GM21447 (cell line): ENCODE measurements at regions not wholly inside any gene's neighbourhood (a gene's known extent, or its start where the extent isn't known, plus 50 kb on each side); places are given as distances from the start of the nearest gene placed in this dataset.

ENCODE experiments used
- ATAC-seq: cut with Tn5 transposase; IDR thresholded peaks from one replicate; pipeline ENCODE4 v1.9.1; 2021; ENCODE audit not compliant: unreplicated experiment

DNA sequence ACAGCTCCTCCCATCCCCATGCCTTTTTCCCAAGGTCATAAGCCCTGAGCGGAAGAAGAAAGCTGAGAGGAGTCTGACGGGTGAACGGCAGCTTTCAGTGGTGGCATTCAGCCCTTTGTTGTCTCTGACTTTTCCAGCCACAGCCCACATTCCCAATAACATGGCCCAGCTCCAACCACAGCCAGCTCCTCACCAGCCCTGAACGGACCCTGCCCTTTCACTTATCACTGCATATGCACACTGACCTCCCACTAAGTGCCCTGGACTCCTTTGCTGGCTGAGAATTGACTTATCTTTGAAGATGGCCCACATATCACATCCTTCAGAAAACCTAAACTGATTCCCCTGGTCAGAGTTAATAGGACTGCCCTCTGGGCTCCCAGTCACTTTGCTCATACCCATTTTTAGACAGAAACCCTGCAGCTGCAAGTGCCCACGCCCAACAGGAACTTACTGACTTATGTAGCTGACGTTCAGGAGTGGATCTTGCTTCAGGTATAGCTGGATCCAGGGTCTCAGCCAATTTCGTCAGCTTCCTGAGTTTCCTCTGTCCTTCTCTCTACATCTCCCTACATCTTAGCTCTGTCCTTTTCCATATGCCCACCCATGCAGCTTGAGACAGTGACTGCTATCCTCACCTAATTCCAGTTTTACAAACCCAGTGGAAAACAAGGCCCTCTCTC lies 348.5 kb upstream of the PROK2 start:
- no peak for ATAC-seq

DNA sequence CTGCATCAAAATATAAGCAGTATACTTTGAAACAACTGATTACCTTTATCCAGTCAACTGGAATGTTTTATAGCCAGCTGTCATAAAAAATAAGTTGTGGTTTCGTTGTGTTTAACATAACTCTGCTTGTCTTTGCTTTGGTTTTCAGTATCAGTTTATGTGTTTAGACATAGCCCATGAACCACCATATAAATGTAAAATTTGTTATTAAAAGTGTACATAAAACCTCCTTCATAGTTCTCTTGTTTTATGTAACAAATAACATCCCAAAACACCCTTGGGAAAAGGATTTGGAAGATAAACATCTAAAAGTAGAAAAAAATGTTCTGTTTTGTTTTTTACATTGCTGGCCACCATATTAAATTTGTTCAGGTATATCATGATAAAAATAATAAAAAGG lies 347.0 kb upstream of the PROK2 start:
- ATAC-seq: no peak

DNA sequence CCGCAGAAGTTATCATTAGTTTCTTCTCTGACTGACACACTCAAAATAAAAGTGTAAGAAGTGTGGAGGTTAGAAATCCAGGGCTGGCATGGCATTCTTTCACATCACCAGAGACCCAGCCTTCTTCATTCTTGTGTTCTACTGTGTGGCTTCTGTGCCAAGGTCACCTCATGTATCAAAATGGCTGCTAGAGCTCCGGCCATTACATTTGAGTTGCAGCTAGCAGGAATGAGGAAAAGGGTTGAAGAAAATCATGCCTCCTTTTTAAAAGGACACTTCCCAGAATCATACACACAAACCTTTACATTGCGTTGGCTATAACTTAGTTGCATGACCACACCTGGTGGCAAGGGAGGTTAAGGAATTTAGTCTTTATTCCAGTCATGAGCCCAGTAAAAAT lies 345.6 kb upstream of the PROK2 start:
- ATAC-seq: no peak

DNA sequence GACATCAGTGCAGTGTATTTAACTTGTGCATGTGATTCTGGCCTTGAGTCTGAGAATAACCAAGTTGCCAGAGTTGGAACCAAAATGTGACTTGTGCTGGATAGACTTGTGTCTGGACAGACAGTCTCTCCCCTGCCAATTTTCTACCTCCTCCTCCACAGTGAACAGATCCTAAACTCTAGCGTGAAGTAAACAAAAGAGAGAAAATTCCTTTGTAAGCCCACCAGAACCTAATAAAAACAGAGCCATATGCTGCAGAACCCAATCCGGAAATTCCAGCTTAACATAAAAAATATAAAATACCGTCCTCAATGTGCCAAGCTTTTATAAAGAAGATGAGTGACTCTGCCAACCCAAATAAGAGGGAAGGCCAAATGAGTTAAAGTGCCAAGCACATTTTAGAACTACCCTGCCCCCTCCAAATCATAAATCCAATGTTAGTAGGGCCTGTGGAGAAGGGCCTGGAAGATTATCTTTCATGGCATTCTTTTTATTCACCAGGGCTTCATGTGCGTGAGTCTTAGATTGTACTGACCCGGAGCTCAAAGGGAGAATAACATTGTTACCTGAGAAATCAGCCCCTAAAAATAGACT lies 344.6 kb upstream of the PROK2 start:
- no peak for ATAC-seq

DNA sequence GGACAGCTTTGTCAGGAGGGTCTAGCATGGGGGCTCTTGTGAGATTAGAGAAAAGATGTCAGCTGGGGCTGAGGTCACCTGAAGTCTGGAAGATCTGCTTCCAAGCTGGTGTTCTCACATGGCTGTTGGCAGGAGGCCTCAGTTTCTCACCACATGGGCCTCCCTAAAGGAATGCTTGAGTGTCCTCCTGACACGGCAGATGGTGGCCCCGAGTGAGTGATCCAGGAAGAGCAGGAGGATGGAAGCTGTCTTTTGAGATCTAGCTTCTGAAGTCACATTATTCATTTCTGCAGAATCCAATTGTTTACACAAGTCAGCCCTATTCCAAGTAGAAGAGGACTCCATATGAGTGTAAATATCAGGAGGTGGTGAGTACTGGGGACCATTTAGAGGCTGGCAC lies 344.0 kb upstream of the PROK2 start:
- no peak for ATAC-seq

DNA sequence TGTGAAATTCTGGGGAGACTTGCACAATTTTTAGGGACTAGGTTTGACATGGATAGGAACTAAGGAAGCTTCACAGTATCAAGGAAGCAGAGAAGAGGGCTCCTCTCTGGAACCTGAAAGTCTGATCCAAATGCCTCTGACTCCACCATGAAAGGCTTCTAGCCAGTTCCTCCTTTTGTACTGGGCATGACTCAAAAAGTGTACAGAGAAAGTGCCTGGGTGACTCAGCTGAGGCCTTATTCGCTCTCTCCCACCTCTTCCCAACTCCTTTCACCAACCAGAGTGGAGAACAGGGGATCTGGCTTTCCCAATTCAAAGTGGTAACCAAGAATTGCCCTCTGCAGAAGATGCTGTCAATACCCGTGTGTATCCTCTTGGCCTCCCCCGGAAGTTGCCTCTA lies 342.9 kb upstream of the PROK2 start:
- ATAC-seq: no peak

DNA sequence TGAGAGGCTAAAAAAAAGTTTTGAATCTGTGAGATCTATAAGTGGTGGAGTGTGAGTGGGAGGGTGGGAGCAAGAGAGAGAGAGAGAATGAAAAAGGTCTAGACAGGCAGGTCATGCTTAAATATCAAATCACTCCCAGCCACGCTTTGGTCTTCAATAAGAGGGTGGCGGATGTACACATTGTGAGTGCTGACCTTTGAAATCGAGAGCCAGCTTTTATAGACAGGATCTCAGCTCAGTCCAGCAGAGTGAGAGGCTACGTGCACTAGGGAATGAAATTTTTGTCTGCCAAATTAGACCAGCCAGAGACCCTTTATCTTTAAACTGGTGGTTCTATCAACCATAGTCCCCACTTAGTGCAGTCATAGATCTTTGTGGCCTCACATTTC lies 342.3 kb upstream of the PROK2 start:
- ATAC-seq: no peak

DNA sequence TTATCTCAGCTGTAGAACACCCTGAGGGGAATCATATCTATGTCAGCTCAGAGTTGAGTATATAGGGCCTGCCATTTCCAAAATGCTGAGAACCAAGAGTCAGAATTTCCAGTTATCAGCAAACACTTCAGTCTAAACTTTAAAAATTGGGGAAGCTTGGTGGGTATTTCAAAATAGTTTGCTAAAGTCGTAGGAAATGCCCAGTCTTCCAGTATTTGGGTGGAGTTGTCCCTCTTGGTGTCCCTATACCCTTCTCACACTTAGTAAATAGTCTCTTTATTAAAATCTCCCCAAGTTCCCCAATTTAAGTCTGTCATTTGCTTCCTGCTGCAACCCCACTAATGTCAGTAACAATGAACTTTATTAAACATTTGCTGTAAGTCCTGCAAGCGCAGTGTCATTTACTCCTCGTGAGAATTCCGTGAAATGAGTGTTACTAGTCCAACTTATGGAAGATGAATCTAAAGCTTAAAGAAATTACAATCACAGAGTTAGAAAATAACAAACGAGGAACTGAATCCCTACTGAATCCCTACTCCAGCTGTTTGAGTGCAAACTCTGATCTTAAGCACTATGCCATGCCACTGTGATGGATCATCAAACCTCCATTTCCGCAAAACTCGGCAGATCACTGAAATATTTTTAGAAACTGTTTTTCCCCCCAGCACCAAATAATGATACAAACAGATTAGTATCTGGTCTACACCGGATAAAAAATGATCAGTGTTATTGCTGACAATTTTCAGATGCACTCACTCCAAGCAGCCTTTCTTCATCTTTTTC lies 341.7 kb upstream of the PROK2 start:
- ATAC-seq: no peak

DNA sequence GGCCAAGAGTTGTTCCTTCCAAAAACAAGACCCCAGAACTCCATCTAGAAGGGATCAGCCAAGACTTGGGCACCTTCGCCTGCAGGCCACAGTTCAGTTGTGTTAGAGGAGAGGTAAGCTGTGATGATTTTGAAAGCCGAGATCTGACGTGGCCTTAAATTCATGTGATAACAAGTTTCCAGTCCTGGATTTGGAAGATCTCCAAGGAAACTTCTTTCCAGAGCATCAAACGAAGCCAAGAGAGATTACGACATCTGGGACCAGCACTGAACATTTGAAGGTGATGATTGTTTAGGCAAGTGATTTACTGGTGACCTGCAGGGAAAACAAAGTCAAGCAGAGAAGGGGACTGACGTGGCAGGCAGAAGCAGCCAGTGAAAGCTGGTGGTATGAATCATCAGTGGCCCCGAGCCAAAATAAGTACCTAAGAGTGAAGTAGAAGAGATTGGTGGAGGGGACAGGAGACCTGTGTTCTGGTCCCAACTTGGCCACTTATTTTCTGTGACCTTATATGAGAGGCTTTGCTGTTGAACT lies 339.0 kb upstream of the PROK2 start:
- ATAC-seq: no peak

DNA sequence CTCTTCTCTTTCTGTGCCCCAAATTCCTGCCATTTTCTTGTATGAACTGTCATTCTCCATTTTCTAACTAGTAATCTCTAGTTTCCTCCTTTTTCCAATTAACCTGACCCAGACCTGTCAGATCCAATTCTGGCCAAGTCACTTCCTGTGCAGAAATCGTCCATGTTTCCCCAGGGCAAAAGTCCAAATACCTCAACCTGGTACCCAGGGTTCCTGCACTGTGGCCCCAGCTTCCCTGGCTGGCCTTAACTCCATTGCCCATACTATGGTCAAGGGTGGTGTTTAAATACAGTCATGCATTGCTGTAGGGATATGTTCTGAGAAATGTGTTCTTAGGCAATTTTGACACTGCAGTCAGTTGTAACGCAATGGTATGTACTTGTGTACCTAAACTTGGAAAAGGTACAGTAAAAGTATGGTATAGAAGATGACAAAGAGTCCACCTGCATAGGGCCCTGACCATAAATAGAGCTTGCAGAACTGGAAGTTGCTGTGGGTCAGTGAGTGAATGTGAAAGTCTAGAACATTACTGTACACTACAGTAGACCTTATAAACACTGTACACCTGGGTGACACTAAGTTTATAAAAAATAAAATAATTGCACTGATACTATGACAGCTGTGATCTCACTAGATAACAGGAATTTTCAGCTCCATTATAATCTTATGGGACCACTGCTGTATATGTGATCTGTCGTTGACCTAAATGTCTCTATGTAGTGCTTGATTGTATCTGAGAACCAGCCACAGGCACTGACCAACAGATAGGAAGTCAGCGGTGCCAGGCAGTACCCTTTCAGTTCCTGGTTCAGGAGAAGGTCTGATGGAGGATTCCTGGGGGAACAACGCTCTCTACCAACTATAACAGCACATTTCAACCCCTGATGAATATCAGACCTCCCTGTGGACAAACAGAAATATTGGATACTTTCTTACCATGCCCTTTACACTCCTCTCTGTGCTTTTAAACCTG lies 336.1 kb upstream of the PROK2 start:
- ATAC-seq: peak; percentile 75

DNA sequence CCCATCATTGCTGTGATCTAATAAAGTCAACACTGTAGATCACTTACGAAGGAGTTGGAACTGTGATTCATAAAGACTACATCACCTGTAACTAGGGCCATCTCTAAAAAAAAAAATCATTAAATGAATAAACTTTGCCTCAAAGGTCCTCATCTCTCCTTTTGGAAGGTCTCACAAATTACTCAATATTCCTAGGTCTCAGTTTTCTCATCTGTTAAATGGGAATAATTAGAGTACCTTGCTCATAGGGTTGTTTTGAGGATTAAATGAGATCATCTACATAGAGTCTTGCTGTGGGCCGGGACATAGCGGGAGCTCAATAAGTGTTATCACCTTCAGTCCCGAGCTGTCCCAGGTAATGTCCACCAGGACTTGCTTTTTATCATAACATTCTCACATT lies 335.1 kb upstream of the PROK2 start:
- no peak for ATAC-seq

DNA sequence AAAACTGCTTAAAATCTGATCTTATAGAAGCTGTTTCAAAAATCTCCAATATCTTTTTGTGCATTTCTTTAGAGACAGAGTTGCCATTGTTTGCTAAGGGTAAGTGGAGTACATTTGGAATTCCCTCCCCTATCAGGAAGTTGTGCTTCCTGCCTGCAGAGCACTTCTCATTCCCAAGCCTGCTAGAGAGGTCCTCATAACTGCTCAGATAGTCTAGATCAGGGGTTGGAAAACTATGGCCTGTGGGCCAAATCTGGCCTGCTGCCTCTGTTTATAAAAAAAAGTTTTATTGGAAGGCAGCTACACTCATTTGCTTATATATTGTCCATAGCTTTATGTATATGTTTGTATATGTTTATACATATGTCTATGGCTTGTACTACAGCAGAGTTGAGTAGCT lies 333.7 kb upstream of the PROK2 start:
- no peak for ATAC-seq

DNA sequence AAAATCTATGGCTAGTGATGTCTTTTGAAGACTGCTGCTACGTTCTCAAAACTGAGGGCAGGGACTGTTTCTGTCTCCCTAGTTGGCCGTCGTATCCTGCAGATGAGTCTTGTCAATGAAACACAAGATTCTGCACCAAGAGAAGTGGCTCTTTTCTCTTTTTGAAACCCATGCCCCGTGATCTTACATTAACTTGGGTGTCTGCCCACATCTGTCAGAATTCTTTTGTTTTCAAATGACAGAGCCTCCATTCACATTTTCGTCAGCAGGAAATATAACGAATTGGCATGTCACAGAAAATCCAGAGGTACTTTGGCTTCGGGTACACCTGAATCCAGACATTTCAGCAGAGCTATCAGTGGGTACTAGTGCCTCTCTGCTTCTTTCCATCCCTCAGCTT lies 331.3 kb upstream of the PROK2 start:
- no peak for ATAC-seq

DNA sequence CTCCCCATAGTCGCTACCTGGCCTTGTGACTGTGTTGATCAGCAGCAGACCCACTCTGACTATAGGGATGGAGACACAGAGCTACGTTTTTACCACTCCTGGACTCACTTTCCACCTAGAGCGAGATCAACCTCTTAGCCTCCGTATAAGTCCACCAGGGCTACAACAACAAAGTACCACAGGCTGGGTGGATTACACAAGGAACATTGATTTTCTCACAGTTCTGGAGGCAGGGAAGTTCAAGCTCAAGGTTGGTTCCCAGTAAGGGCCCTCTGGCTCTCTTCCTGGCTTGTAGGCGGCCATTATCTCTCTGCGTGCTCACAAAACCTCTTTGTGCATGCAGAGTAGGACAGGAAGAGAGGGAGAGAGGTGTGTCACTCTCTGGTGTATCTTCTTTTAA lies 330.4 kb upstream of the PROK2 start:
- ATAC-seq: no peak

DNA sequence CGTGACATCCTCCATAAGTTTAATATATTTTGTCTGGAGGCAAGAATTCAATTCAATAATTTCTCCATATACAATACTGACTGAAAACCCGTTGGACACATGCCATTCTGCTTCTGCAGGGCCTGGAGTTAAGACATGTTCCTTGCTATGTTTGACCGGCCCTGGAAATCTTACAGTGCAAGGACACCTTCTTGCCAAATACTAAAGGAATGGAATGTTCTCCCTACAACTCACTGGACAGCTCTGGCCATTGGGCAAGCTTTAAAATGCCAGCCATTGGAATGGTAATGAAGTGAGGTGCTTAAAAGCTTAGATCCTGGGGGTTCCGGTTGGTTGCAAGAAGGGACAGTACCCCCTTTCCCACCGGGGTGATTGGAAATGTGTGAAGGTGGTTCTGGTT lies 329.8 kb upstream of the PROK2 start:
- ATAC-seq: no peak

DNA sequence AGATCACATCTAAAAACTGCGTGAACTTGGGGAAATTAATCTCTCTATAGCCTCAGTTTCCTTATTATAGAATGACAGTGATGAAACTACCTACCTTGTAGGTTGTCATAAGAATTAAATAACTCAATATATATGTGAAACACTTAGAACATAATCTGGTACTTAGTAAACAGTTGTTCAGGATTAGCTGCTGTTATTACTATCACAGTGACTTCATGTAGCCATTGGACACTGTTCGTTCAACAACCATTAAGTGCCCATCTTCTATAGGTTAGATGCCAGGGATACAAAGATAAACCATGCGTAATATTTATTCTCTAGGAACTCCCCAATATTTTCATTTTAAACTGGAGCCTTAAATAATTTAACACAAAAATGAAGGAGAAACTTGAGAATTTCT lies 329.0 kb upstream of the PROK2 start:
- no peak for ATAC-seq

DNA sequence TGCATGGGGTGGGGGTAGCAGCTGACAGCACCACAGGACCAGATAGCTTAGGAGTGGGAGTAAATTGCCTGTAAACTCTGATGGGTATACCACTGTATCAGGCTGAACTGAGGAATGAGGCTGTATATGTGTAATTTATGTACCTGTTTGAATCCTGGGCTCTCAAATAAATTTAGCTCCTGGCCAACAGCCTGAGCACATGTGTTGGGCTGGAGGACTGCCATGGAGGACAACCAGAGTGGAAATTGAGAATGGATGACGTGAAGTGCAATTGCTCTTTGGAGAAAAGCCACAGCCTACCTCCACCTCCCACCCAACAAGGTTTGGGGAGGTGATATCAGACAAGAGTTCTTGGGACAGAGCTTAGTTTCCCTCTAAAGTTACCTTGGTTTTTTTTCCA lies 328.6 kb upstream of the PROK2 start:
- no peak for ATAC-seq

DNA sequence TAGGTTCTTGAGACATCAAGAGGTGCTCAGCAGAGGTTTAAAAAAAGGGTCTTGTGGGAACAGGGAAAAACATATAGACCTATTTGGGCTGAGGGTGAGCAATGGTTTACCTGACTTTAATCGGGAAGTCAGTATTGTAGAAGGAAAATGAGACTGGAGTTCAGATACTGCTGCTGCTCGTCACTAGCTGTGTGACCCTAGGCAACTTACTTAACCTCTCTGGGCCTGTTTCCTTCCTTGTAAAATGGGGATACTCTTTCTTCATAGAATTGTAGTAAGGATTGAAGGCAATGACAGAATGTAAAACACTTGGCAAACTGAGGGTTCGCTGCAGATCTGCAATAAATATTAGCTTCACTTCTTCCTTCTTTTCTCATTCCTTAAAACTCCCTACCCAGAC lies 327.5 kb upstream of the PROK2 start:
- ATAC-seq: no peak

DNA sequence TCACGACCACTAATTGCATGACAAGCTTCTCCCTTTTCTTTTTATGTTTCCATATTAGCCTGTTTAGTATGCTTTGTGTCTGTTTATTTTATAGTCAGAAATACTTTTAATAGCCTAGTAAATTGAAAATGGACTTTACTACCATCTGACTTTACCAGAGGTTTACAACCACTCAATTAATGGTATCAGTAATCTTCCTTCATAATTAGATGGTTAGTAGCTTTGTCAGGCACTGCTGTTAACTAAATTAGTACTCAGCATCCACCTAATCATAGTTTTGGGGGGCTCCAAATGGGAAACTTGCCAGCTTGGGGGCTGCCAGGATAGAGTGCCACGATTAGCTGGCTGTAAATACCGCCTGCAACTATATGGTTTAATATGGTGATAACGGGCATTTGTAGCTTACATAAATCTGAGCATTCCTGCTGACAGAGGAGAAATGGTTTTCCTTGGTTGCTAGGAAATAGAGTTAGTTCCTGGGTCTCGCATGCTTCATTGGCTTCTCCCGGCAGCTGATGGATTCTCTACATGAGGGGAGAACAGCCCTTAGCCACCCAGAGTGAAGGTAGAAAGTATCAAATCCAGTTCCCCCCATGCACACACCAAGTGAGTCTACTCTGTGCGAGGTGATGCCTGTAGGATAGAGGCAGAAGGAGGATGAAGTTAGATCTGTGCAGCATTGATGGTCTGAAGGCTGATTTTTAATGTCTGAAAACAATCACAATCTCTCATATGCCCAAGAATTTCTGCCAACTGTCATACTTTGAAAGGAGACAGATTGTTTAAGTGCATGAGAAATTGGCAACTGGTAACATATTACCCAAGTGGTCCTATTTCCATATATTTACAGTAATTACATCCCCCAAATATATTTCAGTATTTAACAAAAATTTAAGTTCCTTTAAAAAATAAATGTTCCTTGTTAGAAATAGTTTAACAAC lies 326.6 kb upstream of the PROK2 start:
- ATAC-seq: no peak
